ENCODE measurements at regions not wholly inside any gene's neighbourhood (a gene's known extent, or its start where the extent isn't known, plus 50 kb on each side); places are given as distances from the start of the nearest gene placed in this dataset.

DNA sequence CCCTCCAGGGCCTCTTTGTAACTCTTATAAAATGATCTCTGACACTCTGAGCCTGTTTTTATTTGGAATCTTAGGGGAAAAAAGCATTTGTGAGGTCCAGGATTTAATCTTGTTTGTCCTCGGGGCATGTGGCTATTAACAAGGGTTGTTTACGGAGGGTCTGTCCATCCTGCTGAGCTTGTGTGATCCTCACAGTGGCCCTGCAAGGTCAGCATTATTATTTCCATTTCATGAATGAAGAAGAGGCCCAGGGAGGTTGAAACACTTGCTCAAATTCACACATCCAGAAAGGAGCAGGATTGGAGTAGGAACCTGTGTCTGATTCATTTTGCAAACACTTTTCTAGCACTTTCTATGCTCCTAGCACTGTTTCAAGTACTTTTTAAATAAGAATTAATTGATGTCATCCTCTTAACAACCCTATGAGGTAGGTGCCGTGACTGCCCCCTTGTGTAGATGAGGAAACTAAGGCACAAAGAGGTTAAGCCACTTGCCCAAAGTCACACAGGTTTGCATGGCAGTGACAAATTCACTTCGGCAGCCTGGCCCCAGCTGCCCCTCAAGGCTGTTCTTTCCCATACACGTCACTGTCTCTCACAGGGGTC lies 178.9 kb downstream of the MIS18A start:
- ChIA-PET POLR2A (no interaction called here), CTCF (interaction anchor here (0.6 to 3.2 kb wide), 4 partner anchors 11 to 427 kb away, joined by 3 to 10 read pairs (median 4); no protein-coding TSS in a partner anchor)
- Histone ChIP-seq H3K9me3 (ENCODE audit: control insufficient read depth, insufficient read depth, low read depth, low read length) (no peaks in the 10 kb centered on the region), H3K4me1 (ENCODE audit: control insufficient read depth, insufficient read depth, low read length) (no peaks in the 10 kb centered on the region), H3K4me3 (ENCODE audit: low read depth, low read length) (no peak overlapping the region), H3K27ac (ENCODE audit: extremely low read depth, low read depth, low read length) (no peak overlapping the region), H3K36me3 (ENCODE audit: control insufficient read depth in 2 of 2, insufficient read depth in 1 of 2, low read length in 2 of 2) (no peaks in the 10 kb centered on the region)
- TF ChIP-seq ZNF174 (tag by site-specific recombination; IDR thresholded peaks at IDR 0.05) (no peak), ZNF792 (tag by site-specific recombination; IDR thresholded peaks at IDR 0.05) (no peak), ZNF623 (tag by site-specific recombination; IDR thresholded peaks at IDR 0.05) (no peak), ZFP69B (tag by site-specific recombination; IDR thresholded peaks at IDR 0.05) (no peak), ZBTB8A (tag by site-specific recombination; IDR thresholded peaks at IDR 0.05) (no peak), ZNF155 (tag by site-specific recombination; IDR thresholded peaks at IDR 0.05) (no peak), ZNF404 (tag by site-specific recombination; IDR thresholded peaks at IDR 0.05) (no peak), ZSCAN23 (tag by site-specific recombination; IDR thresholded peaks at IDR 0.05) (no peak), ZNF571 (tag by site-specific recombination; IDR thresholded peaks at IDR 0.05) (no peak), ZEB2 (tag by site-specific recombination; IDR thresholded peaks at IDR 0.05) (no peak), ZNF16 (tag by site-specific recombination; IDR thresholded peaks at IDR 0.05; ENCODE audit: low read depth) (no peak), ZNF433 (tag by site-specific recombination; IDR thresholded peaks at IDR 0.05; ENCODE audit: low read depth) (no peak)
- TF ChIP-seq, protein P1, sequence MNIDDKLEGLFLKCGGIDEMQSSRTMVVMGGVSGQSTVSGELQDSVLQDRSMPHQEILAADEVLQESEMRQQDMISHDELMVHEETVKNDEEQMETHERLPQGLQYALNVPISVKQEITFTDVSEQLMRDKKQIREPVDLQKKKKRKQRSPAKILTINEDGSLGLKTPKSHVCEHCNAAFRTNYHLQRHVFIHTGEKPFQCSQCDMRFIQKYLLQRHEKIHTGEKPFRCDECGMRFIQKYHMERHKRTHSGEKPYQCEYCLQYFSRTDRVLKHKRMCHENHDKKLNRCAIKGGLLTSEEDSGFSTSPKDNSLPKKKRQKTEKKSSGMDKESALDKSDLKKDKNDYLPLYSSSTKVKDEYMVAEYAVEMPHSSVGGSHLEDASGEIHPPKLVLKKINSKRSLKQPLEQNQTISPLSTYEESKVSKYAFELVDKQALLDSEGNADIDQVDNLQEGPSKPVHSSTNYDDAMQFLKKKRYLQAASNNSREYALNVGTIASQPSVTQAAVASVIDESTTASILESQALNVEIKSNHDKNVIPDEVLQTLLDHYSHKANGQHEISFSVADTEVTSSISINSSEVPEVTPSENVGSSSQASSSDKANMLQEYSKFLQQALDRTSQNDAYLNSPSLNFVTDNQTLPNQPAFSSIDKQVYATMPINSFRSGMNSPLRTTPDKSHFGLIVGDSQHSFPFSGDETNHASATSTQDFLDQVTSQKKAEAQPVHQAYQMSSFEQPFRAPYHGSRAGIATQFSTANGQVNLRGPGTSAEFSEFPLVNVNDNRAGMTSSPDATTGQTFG (tag by site-specific recombination; IDR thresholded peaks at IDR 0.05; ENCODE audit: borderline replicate concordance), result no peak

DNA sequence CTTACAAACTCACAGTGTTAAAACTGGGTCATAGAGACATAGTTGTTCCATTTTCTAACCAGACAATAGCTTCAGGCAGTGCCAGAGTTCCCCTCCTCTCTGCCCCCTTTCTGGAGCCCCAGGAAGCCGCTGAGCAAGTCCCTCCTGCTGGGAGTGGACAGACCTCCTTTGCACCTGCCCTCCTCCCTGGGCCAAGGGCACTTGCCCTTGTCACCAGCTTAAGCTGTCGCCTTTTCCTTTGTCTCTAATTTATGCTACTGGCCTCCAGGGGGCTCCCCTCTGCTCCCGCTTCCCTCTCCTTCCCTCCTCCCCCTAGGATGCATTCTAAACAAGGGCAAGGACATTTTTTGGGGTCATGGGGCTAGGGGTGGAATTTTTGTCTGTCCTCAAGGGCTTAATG lies 182.4 kb downstream of the MIS18A start:
- POLR2A ChIA-PET, result interaction anchor here (0.6 kb wide), 1 partner anchor 9 kb away, joined by 3 read pairs; no protein-coding TSS in a partner anchor

DNA sequence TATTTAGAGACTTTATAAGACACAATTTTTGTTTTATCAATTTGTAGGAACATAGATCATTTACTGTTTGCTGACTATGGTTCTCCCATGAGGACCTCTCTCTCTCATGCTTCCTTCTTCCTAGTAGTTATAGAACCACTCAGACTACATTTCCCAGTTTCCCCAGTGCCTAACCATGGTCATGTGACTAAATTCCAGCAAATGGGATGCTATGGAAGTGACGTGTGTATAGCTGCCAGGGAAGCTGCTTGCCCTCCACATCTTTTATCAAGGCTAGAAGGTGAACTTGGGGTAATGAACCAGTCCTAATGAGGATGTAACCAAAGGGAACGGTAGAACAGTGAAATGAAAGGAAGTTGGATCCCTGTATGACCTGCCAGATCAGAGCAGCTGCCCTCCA lies 184.0 kb downstream of the MIS18A start:
- H3K36me3 ChIP-seq (ENCODE audit: control insufficient read depth in 2 of 2, insufficient read depth in 1 of 2, low read length in 2 of 2), result no peaks in the 10 kb centered on the region
- H3K9me3 ChIP-seq (ENCODE audit: control insufficient read depth, insufficient read depth, low read depth, low read length), result no peaks in the 10 kb centered on the region
- no peak overlapping the region for H3K27ac ChIP-seq (ENCODE audit: extremely low read depth, low read depth, low read length)
- no peak overlapping the region for H3K4me3 ChIP-seq (ENCODE audit: low read depth, low read length)
- ChIA-PET CTCF (interaction anchor here (1.3 to 4.6 kb wide), 3 partner anchors 11 to 163 kb away, joined by 3 to 38 read pairs (median 19); no protein-coding TSS in a partner anchor), POLR2A (no interaction called here)
- no peaks in the 10 kb centered on the region for H3K4me1 ChIP-seq (ENCODE audit: control insufficient read depth, insufficient read depth, low read length)
- TF ChIP-seq SP2 (tag by site-specific recombination; IDR thresholded peaks at IDR 0.05), result no peak
- no peak for TF ChIP-seq ZNF629 (tag by site-specific recombination; IDR thresholded peaks at IDR 0.05)
- TF ChIP-seq ZNF274 (IDR thresholded peaks at IDR 0.05; ENCODE audit: low read length), result no peak
- TF ChIP-seq ZNF274 (tag by site-specific recombination; IDR thresholded peaks at IDR 0.05; ENCODE audit: borderline replicate concordance), result no peak
- TF ChIP-seq ZNF791 (tag by site-specific recombination; IDR thresholded peaks at IDR 0.05), result no peak
- no peak for TF ChIP-seq ZNF544 (tag by site-specific recombination; IDR thresholded peaks at IDR 0.05)
- no peak for TF ChIP-seq ZNF341 (tag by site-specific recombination; IDR thresholded peaks at IDR 0.05; ENCODE audit: low read depth)
- no peak for TF ChIP-seq SCRT2 (tag by site-specific recombination; IDR thresholded peaks at IDR 0.05)
- TF ChIP-seq ZNF521 (tag by site-specific recombination; IDR thresholded peaks at IDR 0.05), result no peak
- TF ChIP-seq, protein P2, sequence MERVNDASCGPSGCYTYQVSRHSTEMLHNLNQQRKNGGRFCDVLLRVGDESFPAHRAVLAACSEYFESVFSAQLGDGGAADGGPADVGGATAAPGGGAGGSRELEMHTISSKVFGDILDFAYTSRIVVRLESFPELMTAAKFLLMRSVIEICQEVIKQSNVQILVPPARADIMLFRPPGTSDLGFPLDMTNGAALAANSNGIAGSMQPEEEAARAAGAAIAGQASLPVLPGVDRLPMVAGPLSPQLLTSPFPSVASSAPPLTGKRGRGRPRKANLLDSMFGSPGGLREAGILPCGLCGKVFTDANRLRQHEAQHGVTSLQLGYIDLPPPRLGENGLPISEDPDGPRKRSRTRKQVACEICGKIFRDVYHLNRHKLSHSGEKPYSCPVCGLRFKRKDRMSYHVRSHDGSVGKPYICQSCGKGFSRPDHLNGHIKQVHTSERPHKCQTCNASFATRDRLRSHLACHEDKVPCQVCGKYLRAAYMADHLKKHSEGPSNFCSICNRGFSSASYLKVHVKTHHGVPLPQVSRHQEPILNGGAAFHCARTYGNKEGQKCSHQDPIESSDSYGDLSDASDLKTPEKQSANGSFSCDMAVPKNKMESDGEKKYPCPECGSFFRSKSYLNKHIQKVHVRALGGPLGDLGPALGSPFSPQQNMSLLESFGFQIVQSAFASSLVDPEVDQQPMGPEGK (tag by site-specific recombination; IDR thresholded peaks at IDR 0.05), result no peak
- no peak for TF ChIP-seq ZNF19 (tag by site-specific recombination; IDR thresholded peaks at IDR 0.05; ENCODE audit: low read depth)
- TF ChIP-seq GLI2 (tag by site-specific recombination; IDR thresholded peaks at IDR 0.05; ENCODE audit: borderline replicate concordance, low read depth), result no peak
- no peak for TF ChIP-seq ZNF292 (tag by site-specific recombination; IDR thresholded peaks at IDR 0.05; ENCODE audit: borderline replicate concordance, low read depth)

More for the DNA sequence above, 182.4 kb downstream of the MIS18A start:
- Histone ChIP-seq H3K4me3 (ENCODE audit: low read depth, low read length) (no peak overlapping the region), H3K27ac (ENCODE audit: extremely low read depth, low read depth, low read length) (no peak overlapping the region), H3K4me1 (ENCODE audit: control insufficient read depth, insufficient read depth, low read length) (no peaks in the 10 kb centered on the region), H3K36me3 (ENCODE audit: control insufficient read depth in 2 of 2, insufficient read depth in 1 of 2, low read length in 2 of 2) (no peaks in the 10 kb centered on the region), H3K9me3 (ENCODE audit: control insufficient read depth, insufficient read depth, low read depth, low read length) (no peaks in the 10 kb centered on the region)
- peak; percentile 15; the same call in 1 of the 2 replicates for TF ChIP-seq ZIC2 (tag by site-specific recombination; IDR thresholded peaks at IDR 0.05)
- TF ChIP-seq ZNF157 (tag by site-specific recombination; IDR thresholded peaks at IDR 0.05), result no peak
- CTCF ChIA-PET, result interaction anchor here (0.6 to 4.6 kb wide), 26 partner anchors 8 to 896 kb away, joined by 3 to 38 read pairs (median 3); partner anchors contain the start of gene MIS18A
